SU-DHL-6 (cell line): ENCODE measurements at regions not wholly inside any gene's neighbourhood (a gene's known extent, or its start where the extent isn't known, plus 50 kb on each side); places are given as distances from the start of the nearest gene placed in this dataset.

Experiments used
- H2AFZ ChIP-seq: fragments of 200-600 bp; sonication (generic); 2 replicates; pipeline ENCODE4 v1.6.1; 2014; ENCODE audit warnings: low read depth, mild to moderate bottlenecking, moderate library complexity, mixed read lengths, antibody characterized with exemption, low read length; ENCODE audit not compliant: severe bottlenecking
- H3F3A ChIP-seq: fragments of 200-600 bp; shearing (Covaris generic); 2 replicates; pipeline ENCODE4 v1.6.0; 2016; ENCODE audit warnings: antibody characterized with exemption, mild to moderate bottlenecking; ENCODE audit not compliant: insufficient read depth
- H3K27ac ChIP-seq: fragments of 200-600 bp; sonication (generic); 2 replicates; pipeline ENCODE4 v1.5.1; 2016; ENCODE audit warnings: low read depth, mild to moderate bottlenecking, low read length, moderate library complexity, mixed read lengths
- H3K27me3 ChIP-seq: fragments of 200-600 bp; sonication (generic), shearing (Covaris generic); 2 replicates; pipeline ENCODE4 v1.6.0; 2014; ENCODE audit warnings: mild to moderate bottlenecking, low read length
- H3K36me3 ChIP-seq: fragments of 200-600 bp; sonication (generic); 2 replicates; pipeline ENCODE4 v1.6.1; 2014; ENCODE audit warnings: mild to moderate bottlenecking, low read length, mixed read lengths
- H3K4me2 ChIP-seq: fragments of 300-600, 200-600 bp; shearing (Covaris generic), sonication (generic); 2 replicates; pipeline ENCODE4 v1.6.0; 2014; ENCODE audit warnings: low read length, low read depth, mild to moderate bottlenecking; ENCODE audit not compliant: poor library complexity, severe bottlenecking
- H3K4me3 ChIP-seq: fragments of 200-600 bp; sonication (generic); 2 replicates; pipeline ENCODE4 v1.5.1; 2014; ENCODE audit warnings: antibody characterized with exemption, low read length, mild to moderate bottlenecking, mixed read lengths; ENCODE audit not compliant: insufficient read depth, poor library complexity, severe bottlenecking
- H3K79me2 ChIP-seq: fragments of 200-600 bp; sonication (generic); 2 replicates; pipeline ENCODE4 v1.6.1; 2014; ENCODE audit warnings: mild to moderate bottlenecking, low read length, moderate library complexity; ENCODE audit not compliant: insufficient read depth
- H3K9ac ChIP-seq: fragments of 200-600 bp; sonication (generic); 2 replicates; pipeline ENCODE4 v1.7.0; 2014; ENCODE audit warnings: mild to moderate bottlenecking, low read length
- H3K9me2 ChIP-seq: fragments of 200-600 bp; sonication (generic); replicated peaks from 2 replicates; pipeline ENCODE4 v1.6.1; 2014; ENCODE audit warnings: low read length; ENCODE audit not compliant: insufficient read depth
- H3K9me3 ChIP-seq: fragments of 200-600 bp; sonication (generic); 2 replicates; pipeline ENCODE4 v1.6.1; 2014; ENCODE audit warnings: low read length, mixed read lengths; ENCODE audit not compliant: insufficient read depth
- H4K20me1 ChIP-seq: fragments of 200-600 bp; sonication (generic); 2 replicates; pipeline ENCODE4 v1.6.1; 2014; ENCODE audit warnings: low read depth, mild to moderate bottlenecking, antibody characterized with exemption, low read length, moderate library complexity, mixed read lengths
- EZH2phosphoT487 ChIP-seq: fragments of 200-600 bp; sonication (generic), shearing (Covaris generic); conservative IDR thresholded peaks from 2 replicates; pipeline ENCODE4 v1.6.1; 2018; ENCODE audit warnings: mild to moderate bottlenecking, antibody characterized with exemption, low read length, moderate library complexity, mixed read lengths
- TF ChIP-seq, protein P1 (sequence below): fragments of 200-600 bp; sonication (generic); IDR thresholded peaks from one replicate; pipeline ENCODE4 v1.5.1; 2017; ENCODE audit warnings: antibody characterized with exemption, mild to moderate bottlenecking, low read length, moderate library complexity; ENCODE audit not compliant: insufficient read depth, poor library complexity, severe bottlenecking

DNA sequence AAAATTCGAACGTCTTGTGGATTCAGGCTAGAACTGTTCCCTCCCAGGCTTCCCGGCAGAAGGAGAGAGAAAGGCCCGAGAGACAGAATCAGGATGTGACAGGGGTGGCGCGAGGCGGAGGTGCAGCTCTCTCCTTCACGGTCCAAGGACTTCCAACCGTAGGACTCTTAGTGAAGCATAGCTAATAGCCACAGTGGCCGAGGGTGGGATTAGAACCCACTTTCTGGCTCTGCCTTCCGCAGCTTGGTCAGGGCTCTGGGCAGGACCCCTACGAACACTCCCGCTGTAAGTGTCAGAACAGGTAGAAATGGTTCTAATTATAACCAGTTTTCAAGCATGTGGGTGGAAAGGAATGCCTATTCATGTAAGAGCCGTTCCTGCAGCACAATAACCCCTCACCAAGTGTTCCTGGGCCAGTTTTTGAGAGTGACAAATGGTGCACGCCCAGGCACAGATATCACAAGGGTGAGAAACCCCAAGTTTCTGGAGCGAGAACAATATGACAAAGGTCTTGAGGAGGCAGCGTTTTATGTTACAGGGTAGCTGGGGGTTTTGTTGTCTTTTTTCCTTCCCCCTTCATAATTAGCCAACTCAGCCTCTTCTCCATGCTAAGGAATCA lies 86.4 kb downstream of the SYF2 start:
- no peak overlapping the region for H3K27ac ChIP-seq

DNA sequence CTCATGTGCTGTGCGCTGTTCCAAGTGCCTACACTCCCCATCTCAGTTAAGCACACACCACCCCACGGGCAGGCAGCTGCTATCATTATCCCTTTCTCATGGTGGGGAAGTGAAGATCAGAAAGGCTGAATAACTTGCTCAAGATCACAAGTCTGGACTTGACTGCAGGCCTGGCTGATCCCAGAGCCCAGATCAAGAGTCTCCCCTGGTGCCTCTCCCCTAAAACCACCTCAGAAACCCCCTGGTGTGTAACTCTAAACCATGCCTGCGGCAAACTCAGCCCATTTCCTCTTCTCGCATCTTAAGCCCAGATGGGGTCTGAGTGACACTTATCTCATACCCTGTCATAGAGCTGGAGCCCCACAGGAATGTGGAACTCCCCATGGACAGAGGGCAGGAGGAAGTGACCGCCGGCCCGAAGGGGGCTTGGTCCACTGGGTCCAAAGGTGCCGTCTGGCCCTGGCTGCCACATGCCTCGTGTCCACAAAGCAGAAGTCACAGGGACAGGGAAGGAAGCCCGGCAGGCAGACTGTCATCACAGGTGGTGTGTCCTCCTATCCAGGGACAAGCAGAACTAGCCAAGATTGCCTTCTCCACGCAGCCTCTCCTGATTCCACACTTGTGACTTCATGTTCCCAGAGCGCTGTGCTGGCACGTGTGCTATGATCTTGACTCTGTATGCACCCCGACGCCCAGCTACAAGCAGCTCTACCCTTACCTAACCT lies 92.1 kb downstream of the SYF2 start:
- Histone ChIP-seq H3F3A (no peaks in the 10 kb centered on the region), H3K27ac (no peak overlapping the region), H3K27me3 (0 out of 2 replicates have a peak, but pooled peaks cover 5% of the 10 kb centered on the region), H3K9me2 (no peaks in the 10 kb centered on the region), H2AFZ (no peak overlapping the region), H3K9ac (no peak overlapping the region), H3K36me3 (no peaks in the 10 kb centered on the region), H3K4me2 (no peak overlapping the region), H4K20me1 (no peaks in the 10 kb centered on the region), H3K79me2 (no peaks in the 10 kb centered on the region), H3K4me3 (no peak overlapping the region), H3K9me3 (no peaks in the 10 kb centered on the region)
- TF ChIP-seq EZH2phosphoT487: no peak
- TF ChIP-seq, protein P1, sequence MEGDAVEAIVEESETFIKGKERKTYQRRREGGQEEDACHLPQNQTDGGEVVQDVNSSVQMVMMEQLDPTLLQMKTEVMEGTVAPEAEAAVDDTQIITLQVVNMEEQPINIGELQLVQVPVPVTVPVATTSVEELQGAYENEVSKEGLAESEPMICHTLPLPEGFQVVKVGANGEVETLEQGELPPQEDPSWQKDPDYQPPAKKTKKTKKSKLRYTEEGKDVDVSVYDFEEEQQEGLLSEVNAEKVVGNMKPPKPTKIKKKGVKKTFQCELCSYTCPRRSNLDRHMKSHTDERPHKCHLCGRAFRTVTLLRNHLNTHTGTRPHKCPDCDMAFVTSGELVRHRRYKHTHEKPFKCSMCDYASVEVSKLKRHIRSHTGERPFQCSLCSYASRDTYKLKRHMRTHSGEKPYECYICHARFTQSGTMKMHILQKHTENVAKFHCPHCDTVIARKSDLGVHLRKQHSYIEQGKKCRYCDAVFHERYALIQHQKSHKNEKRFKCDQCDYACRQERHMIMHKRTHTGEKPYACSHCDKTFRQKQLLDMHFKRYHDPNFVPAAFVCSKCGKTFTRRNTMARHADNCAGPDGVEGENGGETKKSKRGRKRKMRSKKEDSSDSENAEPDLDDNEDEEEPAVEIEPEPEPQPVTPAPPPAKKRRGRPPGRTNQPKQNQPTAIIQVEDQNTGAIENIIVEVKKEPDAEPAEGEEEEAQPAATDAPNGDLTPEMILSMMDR: no peak

More for the DNA sequence above, 86.4 kb downstream of the SYF2 start:
- Histone ChIP-seq H3K36me3 (no peaks in the 10 kb centered on the region), H3K4me3 (no peak overlapping the region), H3K9ac (no peak overlapping the region), H2AFZ (no peak overlapping the region), H3K9me2 (no peaks in the 10 kb centered on the region), H3K79me2 (no peaks in the 10 kb centered on the region), H3K4me2 (no peak overlapping the region), H4K20me1 (no peaks in the 10 kb centered on the region), H3K9me3 (no peaks in the 10 kb centered on the region), H3K27me3 (no peaks in the 10 kb centered on the region), H3F3A (no peaks in the 10 kb centered on the region)
- TF ChIP-seq EZH2phosphoT487: no peak

DNA sequence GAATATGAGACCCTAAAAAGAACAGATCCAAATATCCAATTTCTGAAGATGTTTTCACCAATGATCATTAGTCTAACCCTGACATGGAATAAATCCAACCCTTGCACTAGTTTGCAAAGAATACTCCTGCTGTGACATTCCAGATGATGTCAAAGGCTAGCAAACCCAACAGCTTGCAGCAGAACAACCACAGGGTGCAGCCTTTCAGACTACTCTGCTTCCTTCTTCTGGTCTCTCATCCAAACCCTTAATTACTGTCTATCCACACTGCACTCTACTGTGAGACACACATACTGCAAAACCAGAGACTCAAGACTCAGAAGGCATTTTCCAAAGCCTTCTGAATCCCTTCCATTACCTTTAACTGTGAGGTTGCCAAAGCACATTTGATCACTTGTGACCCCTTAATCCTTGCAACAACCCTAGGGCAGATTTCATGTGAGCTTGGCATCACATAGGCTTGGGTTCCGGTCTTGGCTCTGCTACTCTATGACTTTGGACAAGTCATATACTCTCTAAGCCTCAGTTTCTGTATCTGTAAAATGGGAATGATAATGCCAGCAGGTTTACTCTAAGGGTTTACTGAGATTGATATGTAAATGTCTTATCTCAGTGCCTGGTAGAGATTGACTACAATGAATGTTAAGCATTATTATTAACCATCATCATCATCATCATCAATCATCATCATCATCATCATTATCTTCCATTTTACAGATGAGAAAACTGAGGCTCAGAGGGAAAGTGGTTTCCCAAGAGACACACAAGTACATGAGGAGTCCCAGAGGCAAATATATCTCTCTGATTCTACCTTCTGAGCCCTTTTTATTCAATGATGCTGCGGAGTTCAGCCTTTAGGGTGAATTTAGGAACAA lies 94.5 kb downstream of the SYF2 start:
- TF ChIP-seq EZH2phosphoT487: no peak
- TF ChIP-seq, protein P1: no peak
- Histone ChIP-seq H3K36me3 (no peaks in the 10 kb centered on the region), H3K27me3 (0 out of 2 replicates have a peak, but pooled peaks cover 5% of the 10 kb centered on the region)

More for the DNA sequence above, 94.5 kb downstream of the SYF2 start:
- no peaks in the 10 kb centered on the region for H3K79me2 ChIP-seq
- H3K9ac ChIP-seq: no peak overlapping the region
- H3K27ac ChIP-seq: no peak overlapping the region
- H3K9me2 ChIP-seq: no peaks in the 10 kb centered on the region
- no peak overlapping the region for H3K4me3 ChIP-seq
- no peaks in the 10 kb centered on the region for H4K20me1 ChIP-seq
- no peak overlapping the region for H2AFZ ChIP-seq
- no peaks in the 10 kb centered on the region for H3F3A ChIP-seq
- H3K4me2 ChIP-seq: no peak overlapping the region
- H3K9me3 ChIP-seq: no peaks in the 10 kb centered on the region
